ENCODE measurements at regions not wholly inside any gene's neighbourhood (a gene's known extent, or its start where the extent isn't known, plus 50 kb on each side); places are given as distances from the start of the nearest gene placed in this dataset.
A peak's percentile ranks its signal among the peaks of the same experiment; 100 is the strongest.

DNA sequence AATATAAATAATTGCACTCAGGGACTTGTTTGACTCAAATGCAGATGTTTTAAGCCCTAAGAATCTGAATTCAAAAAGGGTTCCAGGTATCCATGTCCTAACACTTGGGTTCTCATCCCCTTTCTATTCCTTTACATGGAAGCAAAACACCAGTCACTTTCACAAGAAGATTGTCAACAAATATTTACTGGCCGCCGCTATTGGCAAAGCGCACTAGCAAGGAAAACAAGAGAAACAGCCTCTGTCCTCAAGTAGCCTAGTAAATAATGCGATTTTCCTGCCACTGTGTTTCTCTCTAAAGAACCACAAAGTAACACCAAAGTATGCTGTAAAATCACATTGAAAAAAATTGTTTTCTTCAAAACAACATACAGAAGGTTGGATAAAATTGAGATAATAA is 66.7 kb upstream of the EZH2 start:
- ATAC-seq (no peak), DNase-seq (ENCODE audit: low spot score in 2 of 2) (no peak)
- Mint-ChIP-seq H3K27ac (no peak overlapping the region), H3K9me3 (no peaks in the 10 kb centered on the region), H3K36me3 (no peaks in the 10 kb centered on the region)

DNA sequence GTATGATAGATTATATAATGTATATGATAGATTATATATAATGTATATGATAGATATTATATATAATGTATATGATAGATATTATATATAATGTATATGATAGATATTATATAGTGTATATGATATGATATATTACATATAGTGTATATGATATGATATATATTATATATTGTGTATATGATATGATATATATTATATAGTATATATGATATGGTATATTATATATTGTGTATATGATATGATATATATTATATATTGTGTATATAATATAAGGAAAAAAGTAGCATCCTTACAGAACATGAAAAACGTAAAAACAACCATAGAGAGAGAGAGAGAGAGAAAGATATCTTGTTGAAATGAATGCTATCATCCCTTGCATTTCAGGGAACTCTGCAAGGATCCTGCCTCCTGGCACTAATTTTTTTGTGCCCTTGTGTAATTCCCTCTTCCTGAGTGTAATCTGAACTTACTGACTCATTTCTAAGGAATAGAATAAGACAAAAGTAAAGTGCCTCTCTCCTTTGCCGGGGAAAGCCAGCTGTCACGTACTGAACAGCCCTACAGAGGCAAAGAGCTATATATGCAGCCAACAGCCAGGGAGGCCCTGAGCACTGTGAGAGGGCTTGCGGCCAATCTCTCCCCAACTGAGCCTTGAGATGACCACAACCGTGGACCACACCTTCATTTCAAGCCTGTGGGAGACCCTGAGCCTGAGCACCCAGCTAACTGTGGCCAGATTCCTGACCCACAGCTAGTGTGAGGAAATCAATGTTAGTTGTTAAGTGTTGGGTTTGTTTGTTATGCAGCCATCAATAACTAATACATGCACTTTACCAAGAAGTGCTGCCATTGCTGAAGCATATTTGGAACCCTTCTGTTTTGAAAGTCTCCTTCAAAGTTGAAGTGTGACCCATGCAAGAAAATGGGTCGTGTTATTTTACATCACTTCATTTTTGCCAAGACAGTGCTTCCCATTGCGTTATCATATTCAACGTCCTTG is 61.1 kb upstream of the EZH2 start:
- H3K27ac Mint-ChIP-seq: no peak overlapping the region
- ATAC-seq: no peak
- no peak for DNase-seq (ENCODE audit: low spot score in 2 of 2)
- H3K36me3 Mint-ChIP-seq: peaks cover 6% of the 10 kb centered on the region in 2 donors
- no peaks in the 10 kb centered on the region for H3K9me3 Mint-ChIP-seq

DNA sequence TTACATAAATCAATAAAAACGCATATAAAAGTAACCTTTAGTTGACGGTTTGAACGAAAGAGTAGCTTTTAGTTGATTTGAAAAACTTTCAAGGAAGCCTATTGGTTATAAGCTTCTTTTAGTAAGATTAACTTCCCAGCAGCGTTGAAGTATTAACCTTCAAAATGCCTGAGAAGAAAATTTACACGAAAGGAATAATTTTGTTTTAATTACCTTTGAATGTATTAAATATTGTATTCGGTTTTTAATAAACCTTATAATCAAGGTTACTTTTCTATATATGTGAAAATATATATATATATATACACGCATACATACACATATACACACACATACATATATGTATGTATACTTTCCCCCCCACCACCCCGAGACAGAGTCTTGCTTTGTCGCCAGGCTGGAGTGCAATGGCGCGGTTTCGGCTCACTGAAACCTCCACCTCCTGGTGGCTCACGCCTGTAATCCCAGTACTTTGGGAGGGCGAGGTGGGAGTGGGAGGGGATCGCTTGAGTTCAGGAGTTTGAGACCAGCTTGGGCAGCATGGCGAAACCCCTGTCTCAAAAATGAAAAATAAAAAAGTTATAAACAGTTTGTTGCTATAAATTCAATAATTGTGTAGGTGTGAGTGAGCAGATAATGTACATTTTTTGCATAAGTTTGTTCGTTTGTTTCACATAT is 57.6 kb upstream of the EZH2 start:
- Mint-ChIP-seq H3K27ac (peak overlapping the region; percentile 99 to 100), H3K36me3 (peaks cover 6 to 13% of the 10 kb centered on the region in 2 donors), H3K9me3 (no peaks in the 10 kb centered on the region)
- DNase-seq (ENCODE audit: low spot score in 2 of 2) (peak; percentile 60 to 72), ATAC-seq (peak; percentile 51 to 79)

DNA sequence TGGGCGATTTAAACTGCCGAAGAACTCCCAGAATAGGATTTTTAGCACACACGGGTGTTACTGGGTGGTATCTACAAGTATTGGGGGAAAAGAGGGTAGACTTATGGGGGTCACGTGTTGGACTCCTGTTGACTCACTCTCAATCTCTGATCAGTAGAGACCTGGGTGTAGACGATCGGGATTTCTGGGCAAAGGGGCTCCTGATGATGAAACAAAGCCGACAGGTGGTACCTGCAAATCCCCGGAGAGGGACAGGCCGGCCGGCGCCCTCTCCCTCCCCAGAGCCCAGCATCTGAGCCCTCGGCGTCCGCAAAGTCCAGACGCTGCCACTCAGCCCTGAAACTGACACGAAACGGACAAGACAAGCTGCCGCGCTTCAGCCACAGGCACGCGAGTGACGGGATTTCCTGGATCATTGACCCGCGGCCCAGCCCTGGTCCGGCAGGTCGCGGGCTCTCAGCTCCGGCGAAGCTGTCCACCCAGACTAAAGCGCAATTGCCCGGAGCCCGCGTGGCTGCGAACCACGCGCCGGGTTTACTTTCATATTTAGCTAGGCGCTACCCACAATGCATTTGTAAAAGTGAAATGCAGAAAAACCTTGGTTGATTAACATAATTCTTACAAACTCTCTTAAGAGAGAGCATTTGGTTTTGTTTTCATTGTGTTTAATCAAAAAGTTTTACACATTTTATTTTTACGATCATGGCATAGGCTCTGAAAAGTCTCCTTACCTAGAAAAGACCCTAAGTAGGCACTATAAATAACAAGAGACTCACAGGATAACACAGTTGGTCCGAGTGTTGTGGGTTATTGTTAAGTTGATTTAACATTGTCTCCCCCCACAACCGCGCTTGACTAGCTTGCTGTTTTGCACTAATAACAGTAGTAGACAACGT is 56.9 kb upstream of the EZH2 start:
- DNase-seq (ENCODE audit: low spot score in 2 of 2) (peak; percentile 64 to 79), ATAC-seq (peak; percentile 75 to 76)
- H3K36me3 Mint-ChIP-seq: peaks cover 6 to 13% of the 10 kb centered on the region in 2 donors
- peak overlapping the region; percentile 99 to 100 for H3K27ac Mint-ChIP-seq
- H3K9me3 Mint-ChIP-seq: no peaks in the 10 kb centered on the region

DNA sequence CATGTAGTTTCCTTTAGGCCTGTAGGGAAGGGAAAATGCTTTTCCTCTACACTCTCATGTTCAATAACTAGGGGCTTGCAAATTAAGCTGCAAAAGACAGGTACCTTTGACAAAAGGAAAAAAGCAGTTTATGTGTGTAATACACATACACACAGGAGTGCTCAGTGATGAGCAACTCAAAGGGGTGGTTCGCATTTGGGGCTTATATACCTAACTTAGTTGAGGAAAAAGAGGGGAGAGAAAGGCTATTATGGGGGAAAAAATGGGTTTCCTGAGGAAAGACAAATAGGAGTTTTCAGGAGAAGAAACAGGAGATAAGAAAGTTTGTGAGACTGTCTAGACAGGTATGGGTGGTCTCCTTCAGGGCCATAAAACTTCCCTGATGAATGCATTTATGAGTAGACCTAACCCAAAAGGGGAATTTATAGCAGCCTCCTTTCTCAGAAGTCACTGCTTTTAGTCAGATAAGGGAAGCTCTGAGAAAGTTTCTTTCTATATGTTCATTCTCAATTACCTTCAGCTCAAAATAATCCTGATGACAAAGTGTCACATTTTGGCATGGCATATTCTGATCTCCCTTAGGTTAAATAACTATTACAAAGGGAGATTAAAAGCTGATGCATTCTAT is 55.2 kb upstream of the EZH2 start:
- ATAC-seq: peak; percentile 49 to 71
- no peak for DNase-seq (ENCODE audit: low spot score in 2 of 2)
- H3K36me3 Mint-ChIP-seq: peaks cover 6 to 15% of the 10 kb centered on the region in 2 donors
- H3K27ac Mint-ChIP-seq: peak overlapping the region; percentile 70 to 99
- H3K9me3 Mint-ChIP-seq: no peaks in the 10 kb centered on the region

DNA sequence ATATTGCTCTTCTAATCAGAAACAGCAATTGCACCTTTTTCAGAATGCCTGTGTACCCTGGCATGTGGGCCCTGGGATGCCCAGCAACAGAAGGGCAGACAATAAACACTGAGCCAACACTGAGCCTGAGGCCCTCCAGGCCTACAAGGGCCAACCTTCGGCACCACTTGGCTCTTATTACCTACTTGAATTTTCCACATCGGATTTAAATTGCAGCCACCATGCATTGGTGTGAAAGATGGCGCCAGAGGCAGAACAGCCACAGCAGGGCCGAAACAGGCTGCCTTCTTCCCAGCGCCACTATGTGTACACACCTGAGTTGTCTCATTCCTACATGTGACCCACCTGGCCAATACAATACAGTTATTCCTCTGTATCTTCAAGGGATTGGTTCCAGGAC is 51.4 kb upstream of the EZH2 start:
- H3K9me3 Mint-ChIP-seq: no peaks in the 10 kb centered on the region
- ATAC-seq: no peak

More for the DNA sequence above, 51.4 kb upstream of the EZH2 start:
- Mint-ChIP-seq H3K27ac (no peak overlapping the region), H3K36me3 (peaks cover under 1 to 26% of the 10 kb centered on the region in 2 donors)
- DNase-seq (ENCODE audit: low spot score in 2 of 2): peak in 1 of 2 donors; percentile 35
